Spleen (tissue), 11 donors: ENCODE measurements at regions not wholly inside any gene's neighbourhood (a gene's known extent, or its start where the extent isn't known, plus 50 kb on each side); places are given as distances from the start of the nearest gene placed in this dataset.

ENCODE experiments used
- DNase-seq: peaks from one replicate; pipeline ENCODE4 v3.0.0-alpha.2; 2020
- H3K27ac ChIP-seq, 8 donors: fragments of 200-600 bp; sonication (generic) in 7 of 8; 1 replicate in 4 of 8; 2 replicates in 4 of 8; pipeline versions ENCODE4 v1.5.0 to v1.8.0; 2016 to 2021; ENCODE audit warnings: inconsistent platforms in 4 of 8, mild to moderate bottlenecking in 4 of 8, moderate library complexity in 1 of 8
- H3K27me3 ChIP-seq, 7 donors: fragments of 200-600 bp; sonication (generic) in 6 of 7; replicated peaks in 1 of 7; 1 replicate in 4 of 7; 2 replicates in 3 of 7; pipeline versions ENCODE4 v1.5.0 to v1.8.0; 2016 to 2021; ENCODE audit warnings: inconsistent platforms in 3 of 7, mild to moderate bottlenecking in 1 of 7
- H3K36me3 ChIP-seq, 6 donors: fragments of 200-600 bp; sonication (generic) in 5 of 6; 1 replicate in 4 of 6; 2 replicates in 2 of 6; pipeline versions ENCODE4 v1.5.0 to v1.8.0; 2016 to 2021; ENCODE audit warnings: inconsistent platforms in 2 of 6
- H3K4me1 ChIP-seq, 6 donors: fragments of 200-600 bp; sonication (generic) in 5 of 6; 1 replicate in 3 of 6; 2 replicates in 3 of 6; pipeline versions ENCODE4 v1.5.0 to v1.8.0; 2016 to 2021; ENCODE audit warnings: inconsistent platforms in 3 of 6
- H3K4me3 ChIP-seq, 8 donors: fragments of 200-600 bp; sonication (generic) in 7 of 8; 1 replicate in 4 of 8; 2 replicates in 4 of 8; pipeline versions ENCODE4 v1.5.0 to v1.8.0; 2016 to 2021; ENCODE audit warnings: inconsistent platforms in 4 of 8, mild to moderate bottlenecking in 4 of 8, moderate library complexity in 2 of 8
- H3K9me3 ChIP-seq, 8 donors: fragments of 200-600 bp; sonication (generic) in 7 of 8; 1 replicate in 4 of 8; 2 replicates in 4 of 8; pipeline versions ENCODE4 v1.5.0 to v1.8.0; 2016 to 2021; ENCODE audit warnings: inconsistent platforms in 4 of 8
- POLR2A ChIP-seq, 3 donors: fragments of 450-650 bp; IDR thresholded peaks; one replicate each; pipeline ENCODE4 v1.5.1; 2017; ENCODE audit warnings: antibody characterized with exemption in 3 of 3, mild to moderate bottlenecking in 1 of 3
- POLR2AphosphoS5 ChIP-seq, 3 donors: sonication (generic); formaldehyde crosslinking; IDR thresholded peaks; one replicate each; pipeline ENCODE4 v1.5.1; 2017; ENCODE audit warnings: antibody characterized with exemption in 3 of 3
- WGBS, 5 donors: extraction: QIAGEN DNeasy Blood & Tissue Kit in 3 of 5; methylation state at CpG; one replicate each; pipeline versions ENCODE4 v1.1.5 to v1.1.7; 2013 to 2018; 5-methylcytosine and 5-hydroxymethylcytosine counted together
- intact Hi-C: fragments of 100-400 bp; cut with DNase I; formaldehyde crosslinking; loops from one replicate; pipeline ENCODE4 v1.15.0; 2023; ENCODE audit warnings: low total_unique reads
- TF ChIP-seq, protein P1 (sequence below), 11 experiments: fragments of 200-600 bp in 7 of 11; fragments of 450-650 bp in 4 of 11; sonication (generic) in 4 of 11; IDR thresholded peaks in 8 of 11; conservative IDR thresholded peaks in 3 of 11; 1 replicate in 7 of 11; 2 replicates in 4 of 11; pipeline versions ENCODE4 v1.4.0 to v1.8.0; 2016 to 2021; ENCODE audit warnings: antibody characterized with exemption in 11 of 11, inconsistent platforms in 4 of 11, mild to moderate bottlenecking in 1 of 11
- donor health status: healthy with polysubstance abuse.
- donor health status: DM: no; HTN: no; CAD: no; lungs with moderate emphysema.
- donor health status: DM: no; HTN: no; CAD: no.
- donor health status: Bipolar disorder and iron deficiency.
- donor health status: healthy.
- donor health status: DM: no; HTN: no; CAD: no.
- donor health status: DM: yes; HTN: yes; CAD: no.

DNA sequence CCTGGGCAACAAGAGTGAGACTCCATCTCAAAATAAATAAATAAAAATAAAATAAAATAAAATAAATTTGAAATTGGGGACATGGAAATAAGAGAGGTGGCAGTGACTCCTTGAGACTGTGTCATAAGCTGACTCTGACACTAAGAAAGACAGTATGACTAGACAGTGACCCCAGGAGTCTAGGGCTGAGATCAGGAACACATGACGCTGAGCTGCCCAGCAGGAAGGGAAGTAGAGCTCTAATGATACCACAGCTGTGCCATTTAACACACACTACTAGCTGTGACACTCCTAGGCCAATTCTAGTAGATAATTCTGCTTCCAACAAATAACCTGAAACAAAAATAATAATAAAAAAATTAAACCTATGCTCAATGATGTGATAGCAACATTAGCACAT lies 293.0 kb downstream of the SEC61B start:
- no peak overlapping the region for H3K27ac ChIP-seq
- TF ChIP-seq POLR2AphosphoS5 (IDR thresholded peaks at IDR 0.05) = no peak
- TF ChIP-seq, protein P1, sequence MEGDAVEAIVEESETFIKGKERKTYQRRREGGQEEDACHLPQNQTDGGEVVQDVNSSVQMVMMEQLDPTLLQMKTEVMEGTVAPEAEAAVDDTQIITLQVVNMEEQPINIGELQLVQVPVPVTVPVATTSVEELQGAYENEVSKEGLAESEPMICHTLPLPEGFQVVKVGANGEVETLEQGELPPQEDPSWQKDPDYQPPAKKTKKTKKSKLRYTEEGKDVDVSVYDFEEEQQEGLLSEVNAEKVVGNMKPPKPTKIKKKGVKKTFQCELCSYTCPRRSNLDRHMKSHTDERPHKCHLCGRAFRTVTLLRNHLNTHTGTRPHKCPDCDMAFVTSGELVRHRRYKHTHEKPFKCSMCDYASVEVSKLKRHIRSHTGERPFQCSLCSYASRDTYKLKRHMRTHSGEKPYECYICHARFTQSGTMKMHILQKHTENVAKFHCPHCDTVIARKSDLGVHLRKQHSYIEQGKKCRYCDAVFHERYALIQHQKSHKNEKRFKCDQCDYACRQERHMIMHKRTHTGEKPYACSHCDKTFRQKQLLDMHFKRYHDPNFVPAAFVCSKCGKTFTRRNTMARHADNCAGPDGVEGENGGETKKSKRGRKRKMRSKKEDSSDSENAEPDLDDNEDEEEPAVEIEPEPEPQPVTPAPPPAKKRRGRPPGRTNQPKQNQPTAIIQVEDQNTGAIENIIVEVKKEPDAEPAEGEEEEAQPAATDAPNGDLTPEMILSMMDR (IDR thresholded peaks at IDR 0.05 in 8 of 11, conservative IDR thresholded peaks at IDR 0.05 in 3 of 11) = no peak
- no peak for TF ChIP-seq POLR2A (IDR thresholded peaks at IDR 0.05)

DNA sequence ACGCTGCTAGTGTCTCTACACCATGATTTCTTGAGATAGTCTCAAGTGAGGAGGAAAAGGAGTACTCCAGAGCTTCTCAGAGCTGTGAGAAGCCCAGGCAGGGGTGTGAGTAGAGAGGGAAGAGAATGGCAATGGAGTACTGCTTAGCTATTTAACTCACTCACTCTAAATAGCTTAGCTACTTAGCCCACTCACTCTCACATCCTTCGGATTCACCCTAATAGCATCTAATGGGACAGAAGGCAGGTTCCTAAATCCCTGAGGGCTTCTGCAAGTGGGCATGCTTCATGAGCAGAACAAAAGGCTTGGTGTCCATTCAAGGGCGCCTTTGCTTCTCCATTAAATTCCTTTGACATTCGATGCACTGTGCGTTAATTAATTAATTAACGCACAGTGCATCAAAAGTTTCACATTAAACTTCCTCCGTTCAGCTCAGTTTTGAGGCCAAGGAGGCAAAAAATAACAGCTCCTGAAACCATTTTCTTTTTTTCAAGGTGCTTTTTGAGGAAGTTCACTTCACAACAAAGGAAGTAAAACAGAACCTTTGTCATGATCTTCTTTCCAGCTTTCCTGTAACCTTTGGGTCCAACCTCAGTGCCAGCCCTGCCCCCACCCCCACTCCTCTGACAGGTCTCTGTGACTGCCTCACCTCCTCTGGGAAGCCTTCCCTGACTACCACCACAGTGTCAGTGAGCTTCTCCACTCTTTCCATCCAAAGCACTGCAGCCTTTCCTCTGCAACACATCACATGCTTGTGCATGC lies 294.0 kb downstream of the SEC61B start:
- Histone ChIP-seq H3K27me3 (no peaks in the 10 kb centered on the region), H3K4me3 (no peak overlapping the region), H3K4me1 (peaks cover 0 to 35% (median 12%) of the 10 kb centered on the region in 6 donors), H3K27ac (peak overlapping the region in 4 of 8 donors; percentile 11 to 68 (median 46)), H3K36me3 (no peaks in the 10 kb centered on the region), H3K9me3 (no peaks in the 10 kb centered on the region)
- no peak for TF ChIP-seq POLR2A (IDR thresholded peaks at IDR 0.05)
- TF ChIP-seq, protein P1 (IDR thresholded peaks at IDR 0.05 in 8 of 11, conservative IDR thresholded peaks at IDR 0.05 in 3 of 11) = no peak
- TF ChIP-seq POLR2AphosphoS5 (IDR thresholded peaks at IDR 0.05) = no peak
- no peak for DNase-seq
- intact Hi-C loops = no loop called here
- WGBS, 5 donors = 60 to 73% (median 69%) methylated on average over 7 of the region's 7 CpGs

More for the DNA sequence above, 293.0 kb downstream of the SEC61B start:
- Histone ChIP-seq H3K9me3 (no peaks in the 10 kb centered on the region), H3K27me3 (no peaks in the 10 kb centered on the region), H3K4me1 (peaks cover 0 to 45% (median 14%) of the 10 kb centered on the region in 6 donors), H3K36me3 (no peaks in the 10 kb centered on the region), H3K4me3 (no peak overlapping the region)
- intact Hi-C loops = no loop called here
- no peak for DNase-seq
- 44 to 57% (median 52%) methylated on average over 1 of the region's 1 CpG for WGBS, 5 donors

DNA sequence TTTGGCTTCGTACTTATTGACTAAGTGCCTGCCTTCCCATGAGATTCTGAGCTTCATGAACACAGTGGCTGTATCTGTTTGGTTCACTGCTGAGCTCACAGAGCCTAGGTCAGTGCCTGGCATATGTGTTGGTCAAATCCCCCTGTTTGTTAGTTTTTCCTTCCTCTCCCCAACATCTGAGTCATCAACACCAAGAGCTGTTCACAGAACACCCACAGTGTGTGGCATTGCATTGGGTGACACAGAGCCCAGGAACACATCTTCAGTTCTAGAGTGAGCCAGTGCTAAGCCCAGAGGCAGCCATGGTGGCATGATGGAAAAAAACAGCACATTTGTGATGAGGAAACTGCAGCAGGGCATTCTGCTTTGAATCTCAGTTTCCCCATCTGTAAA lies 294.6 kb downstream of the SEC61B start:
- Histone ChIP-seq H3K36me3 (no peaks in the 10 kb centered on the region), H3K27me3 (no peaks in the 10 kb centered on the region), H3K27ac (peak overlapping the region in 3 of 8 donors; percentile 11 to 60 (median 33)), H3K9me3 (no peaks in the 10 kb centered on the region), H3K4me1 (peaks cover 0 to 35% (median 12%) of the 10 kb centered on the region in 6 donors), H3K4me3 (no peak overlapping the region)
- DNase-seq = no peak
- 77 to 95% (median 82%) methylated on average over 1 of the region's 1 CpG for WGBS, 5 donors
- TF ChIP-seq, protein P1 (IDR thresholded peaks at IDR 0.05 in 8 of 11, conservative IDR thresholded peaks at IDR 0.05 in 3 of 11) = no peak
- TF ChIP-seq POLR2A (IDR thresholded peaks at IDR 0.05) (no peak), POLR2AphosphoS5 (IDR thresholded peaks at IDR 0.05) (no peak)
- intact Hi-C loops = no loop called here

DNA sequence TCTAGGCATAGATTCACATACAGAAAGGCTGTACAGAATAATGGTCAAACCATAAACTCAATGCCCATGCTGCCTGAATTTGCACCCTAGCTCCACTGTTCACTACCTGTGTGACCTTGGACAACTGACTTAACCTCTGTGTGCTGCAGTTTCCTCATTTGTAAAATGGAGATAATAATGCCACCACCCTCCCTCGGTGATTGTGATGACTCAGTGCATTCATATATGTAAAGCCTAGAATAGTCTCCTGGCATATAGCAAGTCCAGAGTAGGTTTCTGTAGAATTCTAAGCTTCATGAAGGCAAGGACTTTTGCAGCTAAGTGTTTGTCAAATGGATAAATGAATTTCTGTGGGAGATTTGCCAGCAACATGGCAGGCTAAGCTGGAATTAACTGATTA lies 297.8 kb upstream of the NR4A3 start:
- Histone ChIP-seq H3K27me3 (no peaks in the 10 kb centered on the region), H3K4me3 (no peak overlapping the region), H3K9me3 (no peaks in the 10 kb centered on the region), H3K4me1 (no peaks in the 10 kb centered on the region), H3K27ac (no peak overlapping the region), H3K36me3 (no peaks in the 10 kb centered on the region)
- TF ChIP-seq POLR2AphosphoS5 (IDR thresholded peaks at IDR 0.05) = no peak
- TF ChIP-seq, protein P1 (IDR thresholded peaks at IDR 0.05 in 8 of 11, conservative IDR thresholded peaks at IDR 0.05 in 3 of 11) = no peak
- TF ChIP-seq POLR2A (IDR thresholded peaks at IDR 0.05) = no peak
- no peak for DNase-seq
- intact Hi-C loops = no loop called here
- 61 to 75% (median 66%) methylated on average over 1 of the region's 1 CpG for WGBS, 5 donors
